ENCODE measurements at regions not wholly inside any gene's neighbourhood (a gene's known extent, or its start where the extent isn't known, plus 50 kb on each side); places are given as distances from the start of the nearest gene placed in this dataset.

- DNase-seq (ENCODE audit: low read depth in 4 of 4, low spot score in 1 of 4): no peak
Observed at GRCh38 chr14:104421892-104422828, 157.4 kb upstream of the C14orf180 start.

GRCh38 chr14:104422837-104423681 lies 156.5 kb upstream of the C14orf180 start:
- no peak for DNase-seq (ENCODE audit: low read depth in 4 of 4, low spot score in 1 of 4)

- DNase-seq (ENCODE audit: low read depth in 4 of 4, low spot score in 1 of 4): no peak
Observed at GRCh38 chr14:104423701-104424405, 155.7 kb upstream of the C14orf180 start.

GRCh38 chr14:104424406-104425072 lies 155.0 kb upstream of the C14orf180 start:
- DNase-seq (ENCODE audit: low read depth in 4 of 4, low spot score in 1 of 4): no peak

GRCh38 chr14:104425171-104425681 lies 154.3 kb upstream of the C14orf180 start:
- DNase-seq (ENCODE audit: low read depth in 4 of 4, low spot score in 1 of 4): no peak

- no peak for DNase-seq (ENCODE audit: low read depth in 4 of 4, low spot score in 1 of 4)
Observed at GRCh38 chr14:104425763-104426646, 153.6 kb upstream of the C14orf180 start.

GRCh38 chr14:104427131-104427851 lies 152.3 kb upstream of the C14orf180 start:
- no peak for DNase-seq (ENCODE audit: low read depth in 4 of 4, low spot score in 1 of 4)

- no peak for DNase-seq (ENCODE audit: low read depth in 4 of 4, low spot score in 1 of 4)
Observed at GRCh38 chr14:104428333-104428851, 151.2 kb upstream of the C14orf180 start.

- no peak for DNase-seq (ENCODE audit: low read depth in 4 of 4, low spot score in 1 of 4)
Observed at GRCh38 chr14:104428860-104429259, 150.7 kb upstream of the C14orf180 start.

- DNase-seq (ENCODE audit: low read depth in 4 of 4, low spot score in 1 of 4): no peak
Observed at GRCh38 chr14:104429291-104429861, 150.2 kb upstream of the C14orf180 start.

- no peak for DNase-seq (ENCODE audit: low read depth in 4 of 4, low spot score in 1 of 4)
Observed at GRCh38 chr14:104431351-104431928, 148.1 kb upstream of the C14orf180 start.

- no peak for DNase-seq (ENCODE audit: low read depth in 4 of 4, low spot score in 1 of 4)
Observed at GRCh38 chr14:104431929-104432541, 147.5 kb upstream of the C14orf180 start.

- no peak for DNase-seq (ENCODE audit: low read depth in 4 of 4, low spot score in 1 of 4)
Observed at GRCh38 chr14:104432611-104433231, 146.8 kb upstream of the C14orf180 start.

- no peak for DNase-seq (ENCODE audit: low read depth in 4 of 4, low spot score in 1 of 4)
Observed at GRCh38 chr14:104433401-104434213, 146.0 kb upstream of the C14orf180 start.

- no peak for DNase-seq (ENCODE audit: low read depth in 4 of 4, low spot score in 1 of 4)
Observed at GRCh38 chr14:104434214-104435076, 145.1 kb upstream of the C14orf180 start.

Measured in stimulated activated CD4-positive, alpha-beta T cell treated with anti-CD3 and anti-CD28 coated beads, Interleukin-1b, Interleukin-23, amount 100 ng/mL, for 24 hours (primary cell).